Activated CD8-positive, alpha-beta T cell treated with anti-CD3 and anti-CD28 coated beads for 36 hours (primary cell): ENCODE measurements at regions not wholly inside any gene's neighbourhood (a gene's known extent, or its start where the extent isn't known, plus 50 kb on each side); places are given as distances from the start of the nearest gene placed in this dataset.
"Not testable (repeated sequence)": the region's sequence is repeated elsewhere in the genome, so short reads cannot be mapped to it uniquely, and the experiment has no call there.

ENCODE experiments used
- ATAC-seq: fragments of 200-7000 bp; cut with Tn5 transposase; one replicate; pipeline ENCODE4 v1.10.0; 2021; ENCODE audit warnings: mild to moderate bottlenecking, moderate library complexity
- CTCF ChIA-PET: fragments of 350-600 bp; sonication (Branson Sonifier 250); formaldehyde crosslinking; loops from one replicate; lab custom pipeline; 2021; ENCODE audit warnings: antibody characterized with exemption; lab: Charles Lee
- POLR2A ChIA-PET: fragments of 350-600 bp; sonication (Branson Sonifier 250); formaldehyde crosslinking; loops from one replicate; lab custom pipeline; 2021; ENCODE audit warnings: antibody characterized with exemption; lab: Charles Lee
- DNase-seq: peaks from one replicate; pipeline ENCODE4 v3.0.0-alpha.2; 2020
- H3K27ac Mint-ChIP-seq: one replicate; pipeline ENCODE4 v1.8.0; 2021; ENCODE audit warnings: mild to moderate bottlenecking, mixed read lengths
- H3K27me3 Mint-ChIP-seq: one replicate; pipeline ENCODE4 v1.8.0; 2021; ENCODE audit warnings: mixed read lengths
- H3K36me3 Mint-ChIP-seq: one replicate; pipeline ENCODE4 v1.8.0; 2021; ENCODE audit warnings: low read depth, mixed read lengths
- H3K4me1 Mint-ChIP-seq: one replicate; pipeline ENCODE4 v1.8.0; 2021; ENCODE audit warnings: low read depth, mixed read lengths
- H3K4me3 Mint-ChIP-seq: one replicate; pipeline ENCODE4 v1.8.0; 2021; ENCODE audit warnings: mild to moderate bottlenecking, moderate library complexity, mixed read lengths
- H3K9me3 Mint-ChIP-seq: one replicate; pipeline ENCODE4 v1.8.0; 2021; ENCODE audit warnings: mixed read lengths
- intact Hi-C: fragments of 100-400 bp; cut with micrococcal nuclease; formaldehyde crosslinking; loops from one replicate; pipeline ENCODE4 v1.10.0; 2022
- TF ChIP-seq, protein P1 (sequence below): fragments of 200-600 bp; IDR thresholded peaks from one replicate; pipeline ENCODE4 v1.8.0; 2022; ENCODE audit warnings: antibody characterized with exemption, mild to moderate bottlenecking

- POLR2A ChIA-PET = interaction anchor here (0.5 to 0.9 kb wide), 2 partner anchors 26 to 106 kb away, joined by 3 read pairs; no protein-coding TSS in a partner anchor
- Mint-ChIP-seq H3K4me1 (peaks cover 10% of the 10 kb centered on the region), H3K27ac (no peak overlapping the region), H3K27me3 (no peaks in the 10 kb centered on the region), H3K36me3 (no peaks in the 10 kb centered on the region), H3K4me3 (no peak overlapping the region), H3K9me3 (no peaks in the 10 kb centered on the region)
- TF ChIP-seq, protein P1, sequence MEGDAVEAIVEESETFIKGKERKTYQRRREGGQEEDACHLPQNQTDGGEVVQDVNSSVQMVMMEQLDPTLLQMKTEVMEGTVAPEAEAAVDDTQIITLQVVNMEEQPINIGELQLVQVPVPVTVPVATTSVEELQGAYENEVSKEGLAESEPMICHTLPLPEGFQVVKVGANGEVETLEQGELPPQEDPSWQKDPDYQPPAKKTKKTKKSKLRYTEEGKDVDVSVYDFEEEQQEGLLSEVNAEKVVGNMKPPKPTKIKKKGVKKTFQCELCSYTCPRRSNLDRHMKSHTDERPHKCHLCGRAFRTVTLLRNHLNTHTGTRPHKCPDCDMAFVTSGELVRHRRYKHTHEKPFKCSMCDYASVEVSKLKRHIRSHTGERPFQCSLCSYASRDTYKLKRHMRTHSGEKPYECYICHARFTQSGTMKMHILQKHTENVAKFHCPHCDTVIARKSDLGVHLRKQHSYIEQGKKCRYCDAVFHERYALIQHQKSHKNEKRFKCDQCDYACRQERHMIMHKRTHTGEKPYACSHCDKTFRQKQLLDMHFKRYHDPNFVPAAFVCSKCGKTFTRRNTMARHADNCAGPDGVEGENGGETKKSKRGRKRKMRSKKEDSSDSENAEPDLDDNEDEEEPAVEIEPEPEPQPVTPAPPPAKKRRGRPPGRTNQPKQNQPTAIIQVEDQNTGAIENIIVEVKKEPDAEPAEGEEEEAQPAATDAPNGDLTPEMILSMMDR = no peak
- CTCF ChIA-PET = interaction anchor here (1.1 to 1.5 kb wide), 2 partner anchors 97 to 107 kb away, joined by 3 read pairs; partner anchors contain the start of gene KRAS
- ATAC-seq (no peak), DNase-seq (no peak)
- intact Hi-C loops = no loop called here
Observed at GRCh38 chr12:25347716-25348592, 97.2 kb upstream of the KRAS start.

DNA sequence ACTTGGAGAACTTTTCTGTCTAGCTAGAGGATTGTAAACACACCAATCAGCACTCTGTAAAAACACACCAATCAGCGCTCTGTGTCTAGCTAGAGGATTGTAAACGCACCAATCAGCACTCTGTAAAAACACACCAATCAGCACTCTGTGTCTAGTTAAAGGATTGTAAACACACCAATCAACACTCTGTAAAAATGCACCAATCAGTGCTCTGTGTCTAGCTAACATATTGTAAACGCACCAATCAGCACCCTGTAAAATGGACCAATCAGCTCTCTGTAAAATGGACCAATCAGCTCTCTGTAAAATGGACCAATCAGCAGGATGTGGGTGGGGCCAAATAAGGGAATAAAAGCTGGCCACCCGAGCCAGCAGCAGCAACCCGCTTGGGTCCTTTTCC lies 91.1 kb upstream of the KRAS start:
- H3K27me3 Mint-ChIP-seq, H3K4me1 Mint-ChIP-seq, DNase-seq, ATAC-seq, H3K9me3 Mint-ChIP-seq, H3K27ac Mint-ChIP-seq, H3K4me3 Mint-ChIP-seq, H3K36me3 Mint-ChIP-seq, POLR2A ChIA-PET, intact Hi-C loops: not testable (repeated sequence)
- CTCF ChIA-PET = interaction anchor here (0.8 kb wide), 1 partner anchor 22 kb away, joined by 3 read pairs; no protein-coding TSS in a partner anchor

DNA sequence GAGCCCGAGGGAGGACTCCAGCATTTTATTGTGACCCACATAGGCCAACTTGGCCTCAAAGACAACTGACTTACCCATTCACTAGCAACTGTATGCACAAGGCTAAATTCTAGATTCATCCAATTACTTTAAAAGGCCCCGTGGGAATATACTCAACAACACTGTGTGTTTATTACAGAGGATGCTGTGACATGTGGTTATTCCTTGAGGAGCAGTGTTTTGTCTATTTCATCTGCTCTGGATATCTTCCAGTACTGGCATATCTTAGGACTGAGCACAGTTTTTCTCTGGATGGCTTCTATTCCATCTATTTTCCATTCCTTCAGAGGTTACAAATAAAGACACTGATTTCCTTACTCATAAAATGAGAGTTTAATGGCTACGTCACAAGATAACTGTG lies 87.2 kb upstream of the KRAS start:
- POLR2A ChIA-PET = no interaction called here
- H3K27ac Mint-ChIP-seq = no peak overlapping the region
- H3K4me1 Mint-ChIP-seq = peaks cover 11% of the 10 kb centered on the region
- no peaks in the 10 kb centered on the region for H3K36me3 Mint-ChIP-seq
- TF ChIP-seq, protein P1 = no peak
- H3K4me3 Mint-ChIP-seq = no peak overlapping the region
- no peak for ATAC-seq
- peaks cover 3% of the 10 kb centered on the region for H3K9me3 Mint-ChIP-seq
- intact Hi-C loops = no loop called here
- CTCF ChIA-PET = no interaction called here
- DNase-seq = no peak
- no peaks in the 10 kb centered on the region for H3K27me3 Mint-ChIP-seq

DNA sequence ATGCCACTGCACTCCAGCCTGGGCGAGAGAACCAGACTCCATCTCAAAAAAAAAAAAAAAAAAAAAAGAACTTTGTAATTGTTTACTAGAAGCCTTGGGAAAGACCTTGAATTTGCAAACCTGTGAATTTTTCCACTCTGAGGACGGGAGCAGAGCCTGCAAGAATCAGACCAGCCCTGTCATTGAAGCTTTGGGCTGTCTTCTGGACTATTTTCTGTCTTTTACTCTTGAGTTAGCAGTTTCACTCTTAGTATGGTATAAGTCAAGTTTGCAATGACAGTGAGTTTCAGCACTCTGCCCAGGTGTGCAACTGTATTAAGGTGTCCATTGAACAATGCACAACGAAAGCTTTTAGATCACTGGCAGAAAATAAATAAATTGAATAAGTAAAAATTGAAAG lies 81.4 kb upstream of the KRAS start:
- intact Hi-C loops = no loop called here
- ATAC-seq (peak; percentile 34), DNase-seq (peak; percentile 13)
- TF ChIP-seq, protein P1 = no peak
- CTCF ChIA-PET = interaction anchor here (0.9 to 1.3 kb wide), 2 partner anchors 9 to 91 kb away, joined by 3 read pairs; no protein-coding TSS in a partner anchor
- H3K27ac Mint-ChIP-seq = no peak overlapping the region
- H3K27me3 Mint-ChIP-seq = no peaks in the 10 kb centered on the region
- POLR2A ChIA-PET = interaction anchor here (1.4 to 1.5 kb wide), 2 partner anchors 8 to 46 kb away, joined by 4 read pairs; no protein-coding TSS in a partner anchor
- no peaks in the 10 kb centered on the region for H3K9me3 Mint-ChIP-seq
- H3K4me3 Mint-ChIP-seq = no peak overlapping the region
- no peaks in the 10 kb centered on the region for H3K36me3 Mint-ChIP-seq
- H3K4me1 Mint-ChIP-seq = peaks cover 27% of the 10 kb centered on the region

- Mint-ChIP-seq H3K4me3 (no peak overlapping the region), H3K4me1 (peaks cover 29% of the 10 kb centered on the region), H3K27ac (no peak overlapping the region), H3K27me3 (no peaks in the 10 kb centered on the region), H3K9me3 (no peaks in the 10 kb centered on the region), H3K36me3 (no peaks in the 10 kb centered on the region)
- CTCF ChIA-PET = no interaction called here
- DNase-seq (peak; percentile 12), ATAC-seq (no peak)
- POLR2A ChIA-PET = no interaction called here
- TF ChIP-seq, protein P1 = no peak
- intact Hi-C loops = no loop called here
Observed at GRCh38 chr12:25328072-25328712, 77.5 kb upstream of the KRAS start.
